HepG2 (cell line): ENCODE measurements at regions not wholly inside any gene's neighbourhood (a gene's known extent, or its start where the extent isn't known, plus 50 kb on each side); places are given as distances from the start of the nearest gene placed in this dataset.

ENCODE experiments used
- ATAC-seq: fragments of 200-7000 bp; cut with Tn5 transposase; 3 replicates; pipeline ENCODE4 v1.9.1; 2020; ENCODE audit warnings: mild to moderate bottlenecking, moderate library complexity
- BruUV-seq: library from RNA; stranded (reverse); fragments of 400-500 nt; replicated peaks from 2 replicates; lab custom pipeline; 2021; lab: Mats Ljungman, UMichigan
- CTCF ChIA-PET: fragments of 300-600 bp; formaldehyde crosslinking; extraction: SDS; loops from one replicate; lab custom pipeline; 2021; ENCODE audit warnings: low total read pairs, inconsistent platforms, low intra/inter-chr PET ratio; lab: Yijun Ruan, JAX
- POLR2A ChIA-PET: fragments of 350-600 bp; sonication (Branson Sonifier 250); formaldehyde crosslinking; loops from one replicate; lab custom pipeline; 2020; ENCODE audit warnings: antibody characterized with exemption, inconsistent platforms; lab: Yijun Ruan, JAX
- DNase-seq: peaks from one replicate; pipeline ENCODE4 v3.0.0-alpha.2; 2015; ENCODE audit warnings: low spot score
- FAIRE-seq: peaks from 3 replicates; lab custom pipeline; 2011; peaks lifted over from hg19 to GRCh38; lab: Jason Lieb, UNC
- H2AFZ ChIP-seq: one replicate; pipeline ENCODE4 v1.6.1; 2011; ENCODE audit warnings: low read length, inconsistent platforms
- H3K27ac ChIP-seq: fragments of 300-600 bp; 3 replicates; pipeline ENCODE4 v1.8.0; 2011; ENCODE audit warnings: mixed run types, mild to moderate bottlenecking, mixed read lengths, low read length, inconsistent platforms; ENCODE audit not compliant: insufficient read depth; ENCODE audit errors: extremely low read length
- H3K27me3 ChIP-seq, 2 experiments: fragments of 200-600 bp in 1 of 2; 2 replicates in 1 of 2; 3 replicates in 1 of 2; pipeline versions ENCODE4 v1.6.0 to v1.8.0; 2011; ENCODE audit warnings: low read length in 2 of 2, mild to moderate bottlenecking in 2 of 2, moderate library complexity in 2 of 2, inconsistent platforms in 1 of 2; ENCODE audit not compliant: insufficient read depth in 2 of 2, control insufficient read depth in 1 of 2
- H3K36me3 ChIP-seq, 2 experiments: fragments of 200-600 bp in 1 of 2; replicated peaks in 1 of 2; 2 replicates in 1 of 2; 3 replicates in 1 of 2; pipeline versions ENCODE4 v1.5.1 to v1.8.0; 2011; ENCODE audit warnings: low read length in 2 of 2, inconsistent platforms in 1 of 2; ENCODE audit not compliant: insufficient read depth in 2 of 2, control insufficient read depth in 1 of 2
- H3K4me1 ChIP-seq: 2 replicates; pipeline ENCODE4 v1.5.1; 2012; ENCODE audit warnings: low read length, inconsistent platforms; ENCODE audit not compliant: insufficient read depth
- H3K4me2 ChIP-seq: 2 replicates; pipeline ENCODE4 v1.6.0; 2011; ENCODE audit warnings: low read depth, low read length, inconsistent platforms
- H3K4me3 ChIP-seq, 3 experiments: fragments of 200-600 bp in 1 of 3; sonication (generic), shearing (Covaris generic) in 1 of 3; replicated peaks in 1 of 3; 2 replicates each; pipeline ENCODE4 v1.5.1; 2011 to 2016; ENCODE audit warnings: low read length in 3 of 3, inconsistent platforms in 2 of 3, low read depth in 2 of 3, mild to moderate bottlenecking in 2 of 3, control low read depth in 1 of 3, mixed read lengths in 1 of 3; ENCODE audit not compliant: insufficient read depth in 1 of 3
- H3K79me2 ChIP-seq: one replicate; pipeline ENCODE4 v1.6.1; 2011; ENCODE audit warnings: low read length, inconsistent platforms; ENCODE audit not compliant: insufficient read depth
- H3K9ac ChIP-seq: 2 replicates; pipeline ENCODE4 v1.6.0; 2011; ENCODE audit warnings: mild to moderate bottlenecking, low read depth, low read length, inconsistent platforms; ENCODE audit not compliant: insufficient read depth
- H3K9me3 ChIP-seq: 2 replicates; pipeline ENCODE4 v1.5.1; 2012; ENCODE audit warnings: mild to moderate bottlenecking, low read length
- H4K20me1 ChIP-seq: 2 replicates; pipeline ENCODE4 v1.6.0; 2011; ENCODE audit warnings: inconsistent platforms, mild to moderate bottlenecking, low read length, moderate library complexity; ENCODE audit not compliant: insufficient read depth
- JARID2 ChIP-seq: sonication (generic); formaldehyde crosslinking; IDR thresholded peaks from 2 replicates; pipeline ENCODE4 v1.8.1; 2023; ENCODE audit warnings: missing genetic modification reagents, inconsistent platforms; ENCODE audit not compliant: insufficient replicate concordance
- NFE2L1 ChIP-seq: sonication (generic); formaldehyde crosslinking; IDR thresholded peaks from 2 replicates; pipeline ENCODE4 v1.4.0; 2020; ENCODE audit warnings: missing genetic modification reagents, mild to moderate bottlenecking, borderline replicate concordance
- TBX2 ChIP-seq: sonication (generic); formaldehyde crosslinking; IDR thresholded peaks from 2 replicates; pipeline ENCODE4 v1.5.0; 2020; ENCODE audit warnings: missing genetic modification reagents, mild to moderate bottlenecking, borderline replicate concordance
- XBP1 ChIP-seq: sonication (generic); formaldehyde crosslinking; IDR thresholded peaks from 2 replicates; pipeline ENCODE4 v1.5.0; 2020; ENCODE audit warnings: missing genetic modification reagents
- ZNF274 ChIP-seq: sonication (generic); formaldehyde crosslinking; IDR thresholded peaks from 2 replicates; pipeline ENCODE4 v1.5.1; 2020; ENCODE audit warnings: mild to moderate bottlenecking, missing genetic modification reagents
- ZNF557 ChIP-seq: sonication (generic); formaldehyde crosslinking; IDR thresholded peaks from 2 replicates; pipeline ENCODE4 v1.4.0; 2020; ENCODE audit warnings: missing genetic modification reagents
- ZNF619 ChIP-seq: sonication (generic); formaldehyde crosslinking; IDR thresholded peaks from 2 replicates; pipeline ENCODE4 v1.4.0; 2020; ENCODE audit warnings: mild to moderate bottlenecking, missing genetic modification reagents
- ZNF839 ChIP-seq: sonication (generic); formaldehyde crosslinking; IDR thresholded peaks from 2 replicates; pipeline ENCODE4 v1.4.0; 2020; ENCODE audit warnings: missing genetic modification reagents, mild to moderate bottlenecking, borderline replicate concordance
- WGBS: methylation state at CpG from one replicate; pipeline ENCODE4 v1.1.6; 2017; ENCODE audit warnings: low lambda C conversion rate; 5-methylcytosine and 5-hydroxymethylcytosine counted together
- in situ Hi-C: cut with HindIII; loops from 2 replicates; pipeline ENCODE4 v1.10.0; 2017; ENCODE audit warnings: low pct_unique_long_range_greater_than_20kb; ENCODE audit not compliant: extremely low pct_ligation_motif_present
- intact Hi-C: fragments of 100-400 bp; cut with micrococcal nuclease; formaldehyde crosslinking; loops from one replicate; pipeline ENCODE4 v1.10.0; 2022; ENCODE audit not compliant: unreplicated experiment
- TF ChIP-seq, protein P1 (sequence below): sonication (generic); formaldehyde crosslinking; IDR thresholded peaks from 2 replicates; pipeline ENCODE4 v1.4.0; 2020; ENCODE audit warnings: low read depth, missing genetic modification reagents

DNA sequence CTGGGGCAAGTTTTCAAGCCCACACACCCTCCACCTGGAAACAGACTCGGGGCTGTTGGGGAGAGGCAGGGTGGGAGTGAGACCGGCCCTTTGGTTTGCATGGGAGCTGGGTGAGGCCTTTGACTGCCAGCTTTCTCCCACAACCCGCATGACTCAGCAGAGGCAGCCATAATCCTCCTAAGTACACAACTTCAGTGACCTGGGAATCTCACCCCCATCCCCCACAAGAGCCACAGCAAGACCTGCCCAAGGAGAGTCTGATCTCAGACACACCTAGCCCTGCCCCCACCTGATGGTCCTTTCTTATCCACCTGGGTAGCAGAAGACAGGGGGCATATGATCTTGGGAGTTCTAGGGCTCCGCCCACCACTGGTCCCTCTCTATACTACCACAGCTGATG, 1615.4 kb downstream of the EFNB2 start:
- Histone ChIP-seq H3K79me2 (no peaks in the 10 kb centered on the region), H3K9ac (no peak overlapping the region), H4K20me1 (no peaks in the 10 kb centered on the region), H3K4me3 (no peak overlapping the region), H3K27me3 (no peaks in the 10 kb centered on the region), H2AFZ (no peak overlapping the region), H3K4me2 (no peak overlapping the region), H3K36me3 (no peaks in the 10 kb centered on the region), H3K4me1 (no peaks in the 10 kb centered on the region), H3K27ac (no peak overlapping the region), H3K9me3 (peaks cover 71% of the 10 kb centered on the region)
- ChIA-PET POLR2A (no interaction called here), CTCF (no interaction called here)
- BruUV-seq = no TSS peak
- intact Hi-C loops = no loop called here
- FAIRE-seq (no peak), DNase-seq (no peak), ATAC-seq (no peak)
- TF ChIP-seq NFE2L1 (CRISPR knock-in tag) (no peak), ZNF274 (CRISPR knock-in tag) (no peak), TBX2 (CRISPR knock-in tag) (no peak), ZNF619 (CRISPR knock-in tag) (no peak), ZNF839 (no peak), XBP1 (no peak), ZNF557 (CRISPR knock-in tag) (no peak), JARID2 (CRISPR knock-in tag) (no peak)
- TF ChIP-seq, protein P1, sequence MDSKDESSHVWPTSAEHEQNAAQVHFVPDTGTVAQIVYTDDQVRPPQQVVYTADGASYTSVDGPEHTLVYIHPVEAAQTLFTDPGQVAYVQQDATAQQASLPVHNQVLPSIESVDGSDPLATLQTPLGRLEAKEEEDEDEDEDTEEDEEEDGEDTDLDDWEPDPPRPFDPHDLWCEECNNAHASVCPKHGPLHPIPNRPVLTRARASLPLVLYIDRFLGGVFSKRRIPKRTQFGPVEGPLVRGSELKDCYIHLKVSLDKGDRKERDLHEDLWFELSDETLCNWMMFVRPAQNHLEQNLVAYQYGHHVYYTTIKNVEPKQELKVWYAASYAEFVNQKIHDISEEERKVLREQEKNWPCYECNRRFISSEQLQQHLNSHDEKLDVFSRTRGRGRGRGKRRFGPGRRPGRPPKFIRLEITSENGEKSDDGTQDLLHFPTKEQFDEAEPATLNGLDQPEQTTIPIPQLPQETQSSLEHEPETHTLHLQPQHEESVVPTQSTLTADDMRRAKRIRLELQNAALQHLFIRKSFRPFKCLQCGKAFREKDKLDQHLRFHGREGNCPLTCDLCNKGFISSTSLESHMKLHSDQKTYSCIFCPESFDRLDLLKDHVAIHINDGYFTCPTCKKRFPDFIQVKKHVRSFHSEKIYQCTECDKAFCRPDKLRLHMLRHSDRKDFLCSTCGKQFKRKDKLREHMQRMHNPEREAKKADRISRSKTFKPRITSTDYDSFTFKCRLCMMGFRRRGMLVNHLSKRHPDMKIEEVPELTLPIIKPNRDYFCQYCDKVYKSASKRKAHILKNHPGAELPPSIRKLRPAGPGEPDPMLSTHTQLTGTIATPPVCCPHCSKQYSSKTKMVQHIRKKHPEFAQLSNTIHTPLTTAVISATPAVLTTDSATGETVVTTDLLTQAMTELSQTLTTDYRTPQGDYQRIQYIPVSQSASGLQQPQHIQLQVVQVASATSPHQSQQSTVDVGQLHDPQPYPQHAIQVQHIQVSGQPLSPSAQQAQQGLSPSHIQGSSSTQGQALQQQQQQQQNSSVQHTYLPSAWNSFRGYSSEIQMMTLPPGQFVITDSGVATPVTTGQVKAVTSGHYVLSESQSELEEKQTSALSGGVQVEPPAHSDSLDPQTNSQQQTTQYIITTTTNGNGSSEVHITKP (CRISPR knock-in tag) = no peak
- 0% methylated on average over 1 of the region's 4 CpGs for WGBS
- in situ Hi-C loops = no loop called here
